Chondrocyte (in vitro differentiated cells): ENCODE measurements at regions not wholly inside any gene's neighbourhood (a gene's known extent, or its start where the extent isn't known, plus 50 kb on each side); places are given as distances from the start of the nearest gene placed in this dataset.

Source experiments
- DNase-seq: peaks from one replicate; pipeline ENCODE4 v3.0.0; 2021; ENCODE audit warnings: mixed read lengths, low spot score
- H3K27ac Mint-ChIP-seq: one replicate; pipeline ENCODE4 v1.8.0; 2021; ENCODE audit warnings: mild to moderate bottlenecking, moderate library complexity, mixed read lengths; ENCODE audit not compliant: unreplicated experiment
- H3K27me3 Mint-ChIP-seq: 2 replicates; pipeline ENCODE4 v1.8.0; 2021; ENCODE audit warnings: low read depth, mixed read lengths
- H3K36me3 Mint-ChIP-seq: 2 replicates; pipeline ENCODE4 v1.8.0; 2021; ENCODE audit warnings: low read depth, mixed read lengths
- H3K4me1 Mint-ChIP-seq: 2 replicates; pipeline ENCODE4 v1.8.0; 2021; ENCODE audit warnings: low read depth, mild to moderate bottlenecking, mixed read lengths
- H3K4me3 Mint-ChIP-seq: one replicate; pipeline ENCODE4 v1.8.0; 2021; ENCODE audit warnings: mild to moderate bottlenecking, moderate library complexity, mixed read lengths; ENCODE audit not compliant: unreplicated experiment
- H3K9me3 Mint-ChIP-seq: 2 replicates; pipeline ENCODE4 v1.8.0; 2021; ENCODE audit warnings: low read depth, mixed read lengths
- TF ChIP-seq, protein P1 (sequence below): fragments of 200-600 bp; sonication (generic); IDR thresholded peaks from 2 replicates; pipeline ENCODE4 v1.5.0; 2021; ENCODE audit warnings: antibody characterized with exemption, mild to moderate bottlenecking, moderate library complexity

DNA sequence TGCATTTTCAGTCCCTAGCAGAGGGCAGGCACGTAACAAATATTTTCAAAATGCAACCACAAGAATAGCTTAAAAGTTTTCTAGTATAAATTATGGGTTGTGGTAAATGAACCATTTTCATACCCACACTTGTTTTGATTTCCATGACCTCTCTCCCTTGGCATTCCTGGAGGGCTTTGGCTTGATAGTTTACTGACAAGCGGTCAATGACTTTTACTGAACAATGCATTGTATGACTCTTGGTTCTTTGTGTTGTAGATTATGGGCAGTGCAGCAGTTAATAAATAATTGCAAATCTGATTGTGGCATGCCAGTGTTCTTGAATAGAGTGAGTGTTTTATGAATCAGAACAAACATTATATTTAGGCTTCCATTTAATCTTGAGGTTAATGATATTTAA lies 285.2 kb upstream of the ARX start:
- no peaks in the 10 kb centered on the region for H3K27me3 Mint-ChIP-seq
- H3K4me3 Mint-ChIP-seq = no peak overlapping the region
- H3K4me1 Mint-ChIP-seq = no peaks in the 10 kb centered on the region
- no peak overlapping the region for H3K27ac Mint-ChIP-seq
- no peaks in the 10 kb centered on the region for H3K9me3 Mint-ChIP-seq
- TF ChIP-seq, protein P1, sequence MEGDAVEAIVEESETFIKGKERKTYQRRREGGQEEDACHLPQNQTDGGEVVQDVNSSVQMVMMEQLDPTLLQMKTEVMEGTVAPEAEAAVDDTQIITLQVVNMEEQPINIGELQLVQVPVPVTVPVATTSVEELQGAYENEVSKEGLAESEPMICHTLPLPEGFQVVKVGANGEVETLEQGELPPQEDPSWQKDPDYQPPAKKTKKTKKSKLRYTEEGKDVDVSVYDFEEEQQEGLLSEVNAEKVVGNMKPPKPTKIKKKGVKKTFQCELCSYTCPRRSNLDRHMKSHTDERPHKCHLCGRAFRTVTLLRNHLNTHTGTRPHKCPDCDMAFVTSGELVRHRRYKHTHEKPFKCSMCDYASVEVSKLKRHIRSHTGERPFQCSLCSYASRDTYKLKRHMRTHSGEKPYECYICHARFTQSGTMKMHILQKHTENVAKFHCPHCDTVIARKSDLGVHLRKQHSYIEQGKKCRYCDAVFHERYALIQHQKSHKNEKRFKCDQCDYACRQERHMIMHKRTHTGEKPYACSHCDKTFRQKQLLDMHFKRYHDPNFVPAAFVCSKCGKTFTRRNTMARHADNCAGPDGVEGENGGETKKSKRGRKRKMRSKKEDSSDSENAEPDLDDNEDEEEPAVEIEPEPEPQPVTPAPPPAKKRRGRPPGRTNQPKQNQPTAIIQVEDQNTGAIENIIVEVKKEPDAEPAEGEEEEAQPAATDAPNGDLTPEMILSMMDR = no peak
- DNase-seq = no peak
- no peaks in the 10 kb centered on the region for H3K36me3 Mint-ChIP-seq

DNA sequence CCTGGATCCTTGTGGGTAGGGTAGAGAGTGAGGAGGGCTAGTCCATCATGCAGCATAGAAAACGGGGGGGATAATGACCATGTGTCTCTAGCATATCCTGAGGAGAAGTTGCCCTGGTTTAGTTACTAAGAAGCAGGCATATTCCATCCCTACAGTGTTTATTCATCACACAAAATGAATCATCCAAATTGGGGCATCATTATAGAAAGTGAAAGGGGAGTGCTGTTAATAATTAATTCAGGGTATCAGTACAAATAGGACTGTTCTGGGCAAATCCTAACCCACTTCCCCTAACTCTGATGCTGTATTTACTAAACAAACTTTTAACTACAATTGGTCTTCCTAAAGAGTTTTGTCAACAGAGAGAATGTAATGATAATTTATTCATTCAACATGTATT lies 281.1 kb upstream of the ARX start:
- no peaks in the 10 kb centered on the region for H3K27me3 Mint-ChIP-seq
- TF ChIP-seq, protein P1 = no peak
- no peaks in the 10 kb centered on the region for H3K4me1 Mint-ChIP-seq
- H3K9me3 Mint-ChIP-seq = no peaks in the 10 kb centered on the region
- no peak for DNase-seq
- H3K36me3 Mint-ChIP-seq = no peaks in the 10 kb centered on the region
- no peak overlapping the region for H3K27ac Mint-ChIP-seq
- no peak overlapping the region for H3K4me3 Mint-ChIP-seq

DNA sequence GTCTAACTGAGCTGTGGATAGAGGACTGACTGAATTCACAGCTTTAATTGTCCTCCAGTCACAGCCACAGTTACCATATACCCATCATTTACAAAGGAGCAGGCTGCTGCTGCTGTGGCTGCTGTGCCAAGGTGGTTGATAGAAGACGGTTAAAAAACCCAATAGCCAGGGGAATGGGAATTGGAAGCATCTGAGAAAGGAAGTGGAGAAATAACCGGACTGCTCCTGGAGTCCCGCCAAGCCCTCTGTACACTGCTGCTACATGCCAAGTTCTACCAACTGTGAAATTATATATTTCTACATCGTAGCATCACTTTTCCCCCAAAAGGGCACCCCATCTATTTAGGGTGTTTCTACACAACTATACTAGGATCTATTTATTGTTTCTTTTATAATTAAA lies 279.7 kb upstream of the ARX start:
- no peaks in the 10 kb centered on the region for H3K36me3 Mint-ChIP-seq
- no peak overlapping the region for H3K4me3 Mint-ChIP-seq
- H3K27me3 Mint-ChIP-seq = no peaks in the 10 kb centered on the region
- H3K27ac Mint-ChIP-seq = no peak overlapping the region
- DNase-seq = no peak
- H3K9me3 Mint-ChIP-seq = no peaks in the 10 kb centered on the region
- H3K4me1 Mint-ChIP-seq = no peaks in the 10 kb centered on the region
- TF ChIP-seq, protein P1 = no peak

DNA sequence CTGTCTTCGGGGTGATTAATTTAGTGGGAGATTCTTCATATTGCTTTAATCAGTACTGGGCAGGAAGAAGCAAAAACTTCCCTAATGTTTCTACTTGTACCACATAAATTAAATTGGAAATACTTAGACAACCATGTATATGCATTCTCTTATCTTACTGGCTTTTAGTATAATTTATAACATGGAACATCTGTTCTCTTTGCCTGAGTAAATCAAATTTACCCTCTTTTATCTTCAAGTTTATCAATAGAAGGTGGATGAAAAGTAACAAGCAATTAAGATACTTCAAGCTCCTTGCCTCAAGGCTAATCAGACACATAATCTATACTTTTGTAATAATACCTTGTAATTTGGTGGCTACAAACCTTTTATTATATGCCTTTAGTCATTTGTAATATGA lies 274.4 kb upstream of the ARX start:
- H3K27me3 Mint-ChIP-seq = peaks cover 2% of the 10 kb centered on the region

DNA sequence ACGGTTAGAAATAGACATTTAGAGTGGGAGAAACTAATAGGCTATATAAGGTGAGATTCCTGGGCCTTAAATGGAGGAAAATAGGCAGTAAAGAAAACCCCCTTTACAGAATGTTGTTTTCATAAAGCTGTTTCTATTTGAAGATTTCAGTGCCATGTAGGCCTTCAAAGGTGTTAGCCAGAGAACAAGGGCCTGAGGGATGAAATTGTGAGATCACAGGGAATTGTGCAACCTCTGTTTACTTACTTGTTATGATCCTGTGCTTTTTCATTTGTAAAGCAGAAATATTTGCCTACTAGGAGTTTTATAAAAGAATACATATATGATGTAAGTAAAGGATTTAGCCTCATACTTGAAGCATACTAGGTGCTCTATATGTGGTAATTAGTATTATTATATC lies 272.9 kb upstream of the ARX start:
- no peaks in the 10 kb centered on the region for H3K4me1 Mint-ChIP-seq
- no peaks in the 10 kb centered on the region for H3K36me3 Mint-ChIP-seq
- no peaks in the 10 kb centered on the region for H3K9me3 Mint-ChIP-seq
- H3K4me3 Mint-ChIP-seq = no peak overlapping the region
- H3K27me3 Mint-ChIP-seq = peaks cover 4% of the 10 kb centered on the region
- no peak overlapping the region for H3K27ac Mint-ChIP-seq
- DNase-seq = no peak
- TF ChIP-seq, protein P1 = no peak

More for the DNA sequence above, 274.4 kb upstream of the ARX start:
- no peak overlapping the region for H3K4me3 Mint-ChIP-seq
- no peaks in the 10 kb centered on the region for H3K9me3 Mint-ChIP-seq
- H3K4me1 Mint-ChIP-seq = no peaks in the 10 kb centered on the region
- no peak overlapping the region for H3K27ac Mint-ChIP-seq
- no peaks in the 10 kb centered on the region for H3K36me3 Mint-ChIP-seq
- TF ChIP-seq, protein P1 = no peak
- DNase-seq = no peak
